ENCODE measurements at regions not wholly inside any gene's neighbourhood (a gene's known extent, or its start where the extent isn't known, plus 50 kb on each side); places are given as distances from the start of the nearest gene placed in this dataset.
A peak's percentile ranks its signal among the peaks of the same experiment; 100 is the strongest.

- WGBS (ENCODE audit: low lambda C conversion rate): 4% methylated on average over 1 of the region's 1 CpG
- no peaks in the 10 kb centered on the region for H4K20me1 ChIP-seq (ENCODE audit: insufficient read depth)
- H3K27me3 ChIP-seq (ENCODE audit: insufficient read depth): no peaks in the 10 kb centered on the region
- H3K79me2 ChIP-seq (ENCODE audit: insufficient read depth): no peaks in the 10 kb centered on the region
- ChIA-PET POLR2A (no interaction called here), CTCF (interaction anchor here (0.9 kb wide), 1 partner anchor 39 kb away, joined by 3 read pairs; no protein-coding TSS in a partner anchor)
- peak overlapping the region; percentile 27; the same call in 1 of the 2 replicates for H3K4me2 ChIP-seq
- no peak for DNase-seq
- H3K9me2 ChIP-seq: no peaks in the 10 kb centered on the region
- H3K9me3 ChIP-seq: no peaks in the 10 kb centered on the region
- no peaks in the 10 kb centered on the region for H3K36me3 ChIP-seq (replicated peaks in 1 of 2; ENCODE audit: control insufficient read depth in 1 of 2, insufficient read depth in 2 of 2, low read length in 1 of 2)
- H3K4me3 ChIP-seq (ENCODE audit: low read depth in 2 of 2, low read length in 1 of 2): 0 out of 4 replicates have a peak overlapping the region, but pooled peaks of 1 of the 2 experiments have one; percentile 11
- H3K27ac ChIP-seq (ENCODE audit: low read depth in 2 of 2, low read length in 1 of 2): peak overlapping the region in 1 of 2 experiments; percentile 54; a peak in 1 of 4 replicates
- TF ChIP-seq IRF3 (IDR thresholded peaks at IDR 0.05; ENCODE audit: low read depth, low read length) (no peak), TCF12 (IDR thresholded peaks at IDR 0.05) (no peak), GATA2 (CRISPR knock-in tag; IDR thresholded peaks at IDR 0.05) (no peak), POLR2AphosphoS5 (IDR thresholded peaks at IDR 0.05; ENCODE audit: low read depth, low read length) (no peak), RCOR1 (IDR thresholded peaks at IDR 0.05; ENCODE audit: low read length) (no peak), SMC3 (IDR thresholded peaks at IDR 0.05; ENCODE audit: low read depth, low read length) (no peak), EZH2phosphoT487 (IDR thresholded peaks at IDR 0.05; ENCODE audit: borderline replicate concordance, low read depth) (no peak), MXI1 (IDR thresholded peaks at IDR 0.05; ENCODE audit: low read depth, low read length) (no peak), NRF1 (IDR thresholded peaks at IDR 0.05; ENCODE audit: low read depth, low read length) (no peak), RFX5 (IDR thresholded peaks at IDR 0.05; ENCODE audit: low read length) (no peak), RXRA (IDR thresholded peaks at IDR 0.05; ENCODE audit: borderline replicate concordance, low read depth) (no peak), JUND (IDR thresholded peaks at IDR 0.05) (no peak), SIN3A (IDR thresholded peaks at IDR 0.05; ENCODE audit: borderline replicate concordance, low read depth, low read length) (no peak), GABPA (IDR thresholded peaks at IDR 0.05; ENCODE audit: low read depth) (no peak)
- no peaks in the 10 kb centered on the region for H3K4me1 ChIP-seq (ENCODE audit: control insufficient read depth in 1 of 2, insufficient read depth in 2 of 2, low read depth in 1 of 2, low read length in 1 of 2)
- no peak overlapping the region for H2AFZ ChIP-seq (ENCODE audit: low read depth)
- peaks cover 8% of the 10 kb centered on the region for H3F3A ChIP-seq (replicated peaks; ENCODE audit: insufficient read depth)
- no peak overlapping the region for H3K9ac ChIP-seq
Observed at GRCh38 chr7:113813471-113813870, 105.3 kb downstream of the PPP1R3A start.

GRCh38 chr7:113812591-113813255 lies 106.1 kb downstream of the PPP1R3A start:
- peak overlapping the region in 1 of 2 experiments; percentile 54; a peak in 2 of 4 replicates for H3K27ac ChIP-seq (ENCODE audit: low read depth in 2 of 2, low read length in 1 of 2)
- POLR2A ChIA-PET: no interaction called here
- H3K36me3 ChIP-seq (replicated peaks in 1 of 2; ENCODE audit: control insufficient read depth in 1 of 2, insufficient read depth in 2 of 2, low read length in 1 of 2): no peaks in the 10 kb centered on the region
- H3K4me2 ChIP-seq: peak overlapping the region; percentile 27; the same call in 1 of the 2 replicates
- CTCF ChIA-PET: interaction anchor here (0.9 kb wide), 1 partner anchor 39 kb away, joined by 3 read pairs; no protein-coding TSS in a partner anchor
- peaks cover 8% of the 10 kb centered on the region for H3F3A ChIP-seq (replicated peaks; ENCODE audit: insufficient read depth)
- no peaks in the 10 kb centered on the region for H3K9me3 ChIP-seq
- peak overlapping the region; percentile 25; the same call in 1 of the 2 replicates for H2AFZ ChIP-seq (ENCODE audit: low read depth)
- H3K27me3 ChIP-seq (ENCODE audit: insufficient read depth): no peaks in the 10 kb centered on the region
- no peak overlapping the region for H3K9ac ChIP-seq
- no peaks in the 10 kb centered on the region for H4K20me1 ChIP-seq (ENCODE audit: insufficient read depth)
- DNase-seq: no peak
- WGBS (ENCODE audit: low lambda C conversion rate): 2% methylated on average over 3 of the region's 3 CpGs
- no peaks in the 10 kb centered on the region for H3K4me1 ChIP-seq (ENCODE audit: control insufficient read depth in 1 of 2, insufficient read depth in 2 of 2, low read depth in 1 of 2, low read length in 1 of 2)
- no peaks in the 10 kb centered on the region for H3K79me2 ChIP-seq (ENCODE audit: insufficient read depth)
- H3K9me2 ChIP-seq: no peaks in the 10 kb centered on the region
- H3K4me3 ChIP-seq (ENCODE audit: low read depth in 2 of 2, low read length in 1 of 2): peak overlapping the region in 1 of 2 experiments; percentile 11; a peak in 1 of 4 replicates
- TF ChIP-seq SIN3A (IDR thresholded peaks at IDR 0.05; ENCODE audit: borderline replicate concordance, low read depth, low read length) (no peak), RXRA (IDR thresholded peaks at IDR 0.05; ENCODE audit: borderline replicate concordance, low read depth) (no peak), FOSL2 (IDR thresholded peaks at IDR 0.05; ENCODE audit: borderline replicate concordance, low read depth) (no peak), REST (IDR thresholded peaks at IDR 0.05; ENCODE audit: low read depth, low read length) (no peak), CTCF (IDR thresholded peaks at IDR 0.05) (no peak), FOXJ3 (CRISPR knock-in tag; IDR thresholded peaks at IDR 0.05) (no peak), YY1 (IDR thresholded peaks at IDR 0.05; ENCODE audit: low read depth) (no peak), PBX3 (IDR thresholded peaks at IDR 0.05) (no peak)
